Sigmoid colon (tissue), 6 donors: ENCODE measurements at regions not wholly inside any gene's neighbourhood (a gene's known extent, or its start where the extent isn't known, plus 50 kb on each side); places are given as distances from the start of the nearest gene placed in this dataset.

Source experiments
- DNase-seq: peaks from one replicate; pipeline ENCODE4 v3.0.0-alpha.2; 2019
- H3K27ac ChIP-seq, 4 donors: fragments of 200-600 bp; sonication (generic); one replicate each; pipeline ENCODE4 v1.5.1; 2016 to 2019; ENCODE audit warnings: mild to moderate bottlenecking in 1 of 4
- H3K27me3 ChIP-seq, 3 donors: fragments of 200-600 bp; sonication (generic); one replicate each; pipeline ENCODE4 v1.5.1; 2019; ENCODE audit warnings: mild to moderate bottlenecking in 1 of 3
- H3K36me3 ChIP-seq, 4 donors: fragments of 200-600 bp; sonication (generic); one replicate each; pipeline ENCODE4 v1.5.1; 2016 to 2019
- H3K4me1 ChIP-seq, 4 donors: fragments of 200-600 bp; sonication (generic); one replicate each; pipeline ENCODE4 v1.5.1; 2017 to 2019
- H3K4me3 ChIP-seq, 4 donors: fragments of 200-600 bp; sonication (generic); one replicate each; pipeline ENCODE4 v1.5.1; 2017 to 2019; ENCODE audit warnings: mild to moderate bottlenecking in 2 of 4, moderate library complexity in 1 of 4
- H3K9me3 ChIP-seq, 4 donors: fragments of 200-600 bp in 3 of 4; sonication (generic) in 3 of 4; one replicate each; pipeline versions ENCODE4 v1.5.1 to v1.6.1; 2013 to 2019
- CTCF ChIP-seq, 4 experiments: fragments of 450-650 bp in 3 of 4; fragments of 200-600 bp in 1 of 4; IDR thresholded peaks; one replicate each; pipeline ENCODE4 v1.5.1; 2016 to 2019; ENCODE audit warnings: antibody characterized with exemption in 4 of 4, mild to moderate bottlenecking in 3 of 4, moderate library complexity in 2 of 4
- EP300 ChIP-seq, 4 donors: sonication (generic); formaldehyde crosslinking; IDR thresholded peaks; one replicate each; pipeline ENCODE4 v1.6.1; 2017; ENCODE audit warnings: antibody characterized with exemption in 4 of 4
- POLR2A ChIP-seq, 2 donors: fragments of 450-650 bp; IDR thresholded peaks; one replicate each; pipeline ENCODE4 v1.6.1; 2016; ENCODE audit warnings: antibody characterized with exemption in 2 of 2, mild to moderate bottlenecking in 2 of 2, moderate library complexity in 2 of 2
- POLR2AphosphoS5 ChIP-seq, 4 donors: sonication (generic); formaldehyde crosslinking; IDR thresholded peaks; one replicate each; pipeline ENCODE4 v1.6.1; 2017; ENCODE audit warnings: antibody characterized with exemption in 4 of 4
- WGBS, 2 donors: extraction: QIAGEN DNeasy Blood & Tissue Kit; methylation state at CpG; one replicate each; pipeline ENCODE4 v1.1.7; 2013; 5-methylcytosine and 5-hydroxymethylcytosine counted together
- intact Hi-C: fragments of 100-400 bp; cut with DNase I; formaldehyde crosslinking; loops from one replicate; pipeline ENCODE4 v1.15.1; 2023
- donor health status: healthy with polysubstance abuse.
- donor health status: healthy.

- Histone ChIP-seq H3K27ac (no peak overlapping the region), H3K4me1 (peaks cover 0 to 13% (median 9%) of the 10 kb centered on the region in 4 donors), H3K27me3 (no peaks in the 10 kb centered on the region), H3K36me3 (no peaks in the 10 kb centered on the region), H3K9me3 (no peaks in the 10 kb centered on the region), H3K4me3 (no peak overlapping the region)
- intact Hi-C loops = no loop called here
- no peak for DNase-seq
- TF ChIP-seq CTCF (IDR thresholded peaks at IDR 0.05) (no peak), POLR2A (IDR thresholded peaks at IDR 0.05) (no peak), EP300 (IDR thresholded peaks at IDR 0.05) (no peak), POLR2AphosphoS5 (IDR thresholded peaks at IDR 0.05) (no peak)
- WGBS, 2 donors = 35 to 53% methylated on average over 7 of the region's 7 CpGs
Measured at GRCh38 chr1:18020021-18020817, 87.4 kb upstream of the IGSF21 start.

- Histone ChIP-seq H3K36me3 (no peaks in the 10 kb centered on the region), H3K4me3 (no peak overlapping the region), H3K9me3 (no peaks in the 10 kb centered on the region), H3K4me1 (peaks cover 0 to 13% (median 9%) of the 10 kb centered on the region in 4 donors), H3K27ac (no peak overlapping the region), H3K27me3 (no peaks in the 10 kb centered on the region)
- no peak for TF ChIP-seq POLR2A (IDR thresholded peaks at IDR 0.05)
- no peak for TF ChIP-seq EP300 (IDR thresholded peaks at IDR 0.05)
- no peak for TF ChIP-seq POLR2AphosphoS5 (IDR thresholded peaks at IDR 0.05)
- no peak for TF ChIP-seq CTCF (IDR thresholded peaks at IDR 0.05)
- DNase-seq = no peak
- intact Hi-C loops = no loop called here
- 32 to 48% methylated on average over 6 of the region's 6 CpGs for WGBS, 2 donors
Measured at GRCh38 chr1:18021242-18021641, 86.4 kb upstream of the IGSF21 start.

- H3K27ac ChIP-seq = no peak overlapping the region
- H3K9me3 ChIP-seq = no peaks in the 10 kb centered on the region
- H3K4me3 ChIP-seq = no peak overlapping the region
- peaks cover 0 to 53% (median 13%) of the 10 kb centered on the region in 3 donors for H3K27me3 ChIP-seq
- intact Hi-C loops = no loop called here
- no peaks in the 10 kb centered on the region for H3K36me3 ChIP-seq
- DNase-seq = no peak
- no peak for TF ChIP-seq EP300 (IDR thresholded peaks at IDR 0.05)
- TF ChIP-seq POLR2AphosphoS5 (IDR thresholded peaks at IDR 0.05) = no peak
- TF ChIP-seq CTCF (IDR thresholded peaks at IDR 0.05) = no peak
- no peak for TF ChIP-seq POLR2A (IDR thresholded peaks at IDR 0.05)
- 41 to 51% methylated on average over 13 of the region's 13 CpGs for WGBS, 2 donors
- no peaks in the 10 kb centered on the region for H3K4me1 ChIP-seq
Measured at GRCh38 chr1:18032172-18032859, 75.3 kb upstream of the IGSF21 start.

- Histone ChIP-seq H3K9me3 (no peaks in the 10 kb centered on the region), H3K27ac (no peak overlapping the region), H3K4me3 (no peak overlapping the region), H3K4me1 (no peaks in the 10 kb centered on the region), H3K27me3 (peaks cover 0 to 28% (median 0%) of the 10 kb centered on the region in 3 donors), H3K36me3 (no peaks in the 10 kb centered on the region)
- no peak for DNase-seq
- TF ChIP-seq POLR2A (IDR thresholded peaks at IDR 0.05) (no peak), EP300 (IDR thresholded peaks at IDR 0.05) (no peak), CTCF (IDR thresholded peaks at IDR 0.05) (no peak), POLR2AphosphoS5 (IDR thresholded peaks at IDR 0.05) (no peak)
- intact Hi-C loops = no loop called here
- 54 to 73% methylated on average over 3 of the region's 3 CpGs for WGBS, 2 donors
Measured at GRCh38 chr1:18035145-18035544, 72.5 kb upstream of the IGSF21 start.
